NCI-H510A treated with DMSO at 0.1 percent for 48 hours (cell line): ENCODE measurements at regions not wholly inside any gene's neighbourhood (a gene's known extent, or its start where the extent isn't known, plus 50 kb on each side); places are given as distances from the start of the nearest gene placed in this dataset.

ENCODE experiments used
- DNase-seq: peaks from one replicate; lab custom pipeline; 2025; lab: John Stamatoyannopoulos, UW

DNA sequence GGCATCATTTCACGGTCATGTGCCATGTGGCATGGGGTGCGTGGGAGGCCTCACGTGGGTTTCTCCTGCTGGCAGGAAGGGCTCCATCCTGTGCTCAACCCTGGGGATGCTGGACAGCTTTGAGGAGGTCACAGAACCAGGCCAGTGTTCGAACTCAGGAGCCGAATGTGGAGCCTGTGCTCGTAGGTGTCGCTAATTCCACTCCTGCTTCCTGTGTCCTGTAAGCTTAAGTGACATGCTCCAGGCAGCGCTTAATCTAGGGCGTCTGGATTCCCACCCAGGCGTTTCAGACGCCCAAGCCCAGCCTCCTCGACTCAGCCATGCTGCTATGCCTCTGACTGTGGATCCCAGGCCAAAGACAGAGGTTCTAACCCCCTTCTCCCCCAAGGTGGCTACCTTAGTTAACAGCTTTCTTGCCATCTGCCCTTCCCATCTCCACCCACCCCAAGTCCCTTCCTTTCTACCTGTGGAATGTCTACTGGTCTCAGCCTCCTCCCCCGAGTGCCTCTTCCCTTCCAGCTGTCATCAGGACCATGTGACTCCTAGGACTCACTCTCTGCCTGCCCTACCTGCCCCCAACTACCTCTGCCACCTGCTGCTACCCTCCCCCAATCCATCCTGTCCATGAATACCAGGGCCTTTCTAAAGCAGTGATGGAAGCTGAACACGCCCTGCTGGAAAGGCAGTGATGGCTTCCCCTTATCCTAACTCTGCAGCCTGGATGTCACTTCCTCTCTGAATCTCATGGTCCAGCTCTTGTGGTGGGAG is 255.1 kb downstream of the CDH26 start:
- no peak for DNase-seq

GRCh38 chr20:60214901-60215815 is 256.9 kb downstream of the CDH26 start:
- DNase-seq, result no peak

GRCh38 chr20:60215816-60216730 is 257.9 kb downstream of the CDH26 start:
- no peak for DNase-seq

DNA sequence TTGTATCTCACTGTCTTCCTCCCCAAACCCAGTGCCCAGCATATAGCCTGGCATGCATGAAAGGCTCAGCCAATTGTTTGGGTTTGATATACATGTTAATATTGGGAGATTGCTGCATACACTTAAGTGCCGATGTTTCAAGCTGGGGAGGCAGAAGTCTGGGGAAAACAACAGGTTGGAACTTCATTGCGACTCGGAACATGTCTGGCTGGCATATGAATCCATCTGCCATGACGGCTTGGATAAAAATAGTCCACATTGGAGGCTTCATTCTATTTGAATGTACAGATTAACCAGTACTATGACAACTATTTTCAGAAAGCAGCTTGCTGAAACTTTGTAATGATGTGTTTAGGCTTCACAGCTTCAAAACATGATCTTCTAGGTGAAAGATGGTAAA is 261.0 kb downstream of the CDH26 start:
- DNase-seq, result no peak

DNA sequence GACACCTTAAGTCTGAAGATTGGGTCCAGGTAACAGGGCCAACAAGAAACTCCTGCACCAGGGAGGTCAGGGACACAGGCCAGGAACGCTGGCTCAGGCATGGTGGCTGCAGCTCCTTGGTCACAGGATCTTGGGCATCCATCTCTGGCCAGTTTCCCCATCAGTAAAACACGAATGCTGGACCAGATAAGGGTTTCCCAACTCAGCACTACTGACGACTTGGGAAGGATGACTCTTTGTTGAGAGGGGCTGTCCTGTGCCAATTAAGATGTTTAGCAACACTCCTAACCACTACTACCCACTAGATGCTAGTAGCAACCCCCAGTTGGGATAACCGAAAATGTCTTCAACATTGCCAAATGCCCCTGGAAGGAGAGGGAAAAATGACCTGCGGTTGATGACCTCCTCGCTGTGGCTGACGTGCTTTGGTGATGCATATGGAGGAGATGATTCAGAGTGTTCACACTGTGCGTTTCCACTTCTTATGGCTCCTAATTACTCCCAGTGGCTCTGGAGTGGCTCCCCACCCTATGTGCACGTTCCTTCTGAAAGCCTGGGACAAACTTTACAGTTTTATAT is 261.9 kb downstream of the CDH26 start:
- DNase-seq, result no peak

DNA sequence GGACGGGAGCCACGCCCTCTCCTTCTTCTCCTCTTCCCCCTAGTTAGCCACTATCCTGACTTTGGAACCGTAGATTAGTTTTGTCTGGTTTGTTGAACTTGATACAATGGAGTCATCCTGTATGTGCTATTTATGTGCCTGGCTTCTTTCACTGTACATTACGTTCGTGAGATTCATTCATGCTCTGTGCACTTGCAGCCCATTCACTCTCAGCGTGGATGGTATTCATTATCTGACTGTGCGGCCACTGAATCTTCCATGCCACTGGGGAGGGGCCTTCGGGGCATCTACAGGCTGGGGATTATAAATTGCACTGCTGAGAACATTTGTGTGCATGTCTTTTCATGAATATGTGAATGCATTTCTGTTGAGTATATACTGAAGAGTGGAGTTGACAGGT is 262.5 kb downstream of the CDH26 start:
- no peak for DNase-seq

- DNase-seq, result no peak
Observed at GRCh38 chr20:60221593-60221992, 263.4 kb downstream of the CDH26 start.

- no peak for DNase-seq
Observed at GRCh38 chr20:60222497-60222896, 264.3 kb downstream of the CDH26 start.

GRCh38 chr20:60223174-60223573 is 265.0 kb downstream of the CDH26 start:
- DNase-seq, result no peak

GRCh38 chr20:60224914-60225313 is 266.7 kb downstream of the CDH26 start:
- no peak for DNase-seq

- DNase-seq, result no peak
Observed at GRCh38 chr20:60228255-60228654, 270.0 kb downstream of the CDH26 start.

- DNase-seq, result no peak
Observed at GRCh38 chr20:60232380-60232779, 274.2 kb downstream of the CDH26 start.

DNA sequence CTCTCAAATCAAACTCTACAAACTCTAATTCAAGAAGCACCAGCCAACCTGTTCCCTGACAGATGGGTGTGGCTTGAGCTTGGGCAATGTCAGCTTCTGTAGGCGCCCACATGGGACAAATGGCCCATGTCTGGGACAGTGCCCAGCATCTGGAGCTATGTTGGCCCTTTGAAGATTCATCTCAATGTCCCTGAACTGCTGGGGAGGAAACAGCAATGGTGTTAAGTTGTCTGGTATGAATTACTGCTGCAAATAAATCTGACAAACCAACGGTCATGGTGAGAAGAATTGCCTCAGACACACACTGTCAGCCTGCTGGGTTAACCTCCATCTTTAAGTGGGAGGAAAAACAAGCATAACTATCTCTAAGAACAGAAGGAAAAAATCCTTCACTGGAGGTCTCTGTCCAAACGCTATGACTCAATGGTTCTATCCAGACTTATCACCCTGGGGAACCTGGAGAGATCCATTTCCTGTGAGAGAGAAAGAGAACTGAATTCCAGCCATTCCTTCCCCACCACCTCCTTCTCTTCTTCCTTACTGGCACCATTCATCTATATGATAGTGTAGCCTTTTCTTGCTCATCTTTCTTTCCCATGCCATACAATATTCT is 274.9 kb downstream of the CDH26 start:
- no peak for DNase-seq

- DNase-seq, result no peak
Observed at GRCh38 chr20:60236613-60237012, 278.4 kb downstream of the CDH26 start.

DNA sequence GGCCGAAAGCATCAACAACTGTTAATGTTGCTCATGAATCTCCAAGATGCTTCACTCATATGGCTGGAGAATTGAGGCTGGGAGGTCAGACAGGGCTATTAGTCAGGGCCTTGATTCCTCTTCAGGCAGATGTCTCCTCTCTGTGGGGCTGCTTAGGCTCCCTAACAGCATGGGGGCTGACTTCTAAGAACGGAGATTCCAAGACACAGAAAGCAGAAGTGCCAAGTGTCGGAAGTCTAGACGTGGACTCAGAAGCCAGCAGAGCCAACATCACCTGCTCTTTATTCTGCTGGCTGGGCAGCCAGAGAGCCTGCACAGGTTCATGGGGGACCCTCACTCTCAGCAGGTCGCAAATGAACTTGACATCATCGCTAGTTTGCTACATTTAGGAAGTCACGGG is 279.8 kb downstream of the CDH26 start:
- no peak for DNase-seq

DNA sequence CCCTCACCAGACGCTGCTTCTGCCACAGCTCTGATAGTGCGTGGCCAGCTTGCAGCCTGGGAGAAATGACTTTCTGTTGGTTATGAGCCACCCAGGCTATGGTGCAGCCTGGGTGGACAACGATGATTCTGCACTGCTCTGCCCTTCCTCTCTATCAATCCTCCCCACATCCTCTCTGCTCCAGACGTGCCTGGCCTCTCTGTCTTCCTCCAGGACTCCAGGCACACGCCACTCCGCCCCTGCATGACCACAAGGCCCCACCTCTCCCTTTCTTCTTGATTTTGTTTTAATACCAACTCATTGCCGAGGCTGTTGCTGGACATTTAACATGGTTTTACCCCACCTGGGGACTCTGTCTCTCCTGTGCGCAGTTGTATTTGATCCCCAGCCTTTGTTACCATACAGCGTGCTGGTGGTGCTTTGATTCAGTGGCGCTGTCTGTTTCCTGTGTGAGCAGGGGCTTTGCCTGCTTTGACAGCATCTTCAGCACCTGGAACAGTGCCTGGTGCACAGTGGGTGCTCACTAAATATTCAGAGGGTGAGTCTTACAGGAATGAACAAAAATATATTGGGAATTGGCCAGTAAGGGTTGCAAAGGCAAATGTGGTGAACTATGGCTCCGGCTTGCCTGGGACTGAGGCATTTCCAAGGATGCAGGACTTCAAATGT is 280.9 kb downstream of the CDH26 start:
- no peak for DNase-seq

- DNase-seq, result no peak
Observed at GRCh38 chr20:60239956-60240355, 281.7 kb downstream of the CDH26 start.

GRCh38 chr20:60240415-60240814 is 282.2 kb downstream of the CDH26 start:
- no peak for DNase-seq

GRCh38 chr20:60240986-60241385 is 282.8 kb downstream of the CDH26 start:
- no peak for DNase-seq

DNA sequence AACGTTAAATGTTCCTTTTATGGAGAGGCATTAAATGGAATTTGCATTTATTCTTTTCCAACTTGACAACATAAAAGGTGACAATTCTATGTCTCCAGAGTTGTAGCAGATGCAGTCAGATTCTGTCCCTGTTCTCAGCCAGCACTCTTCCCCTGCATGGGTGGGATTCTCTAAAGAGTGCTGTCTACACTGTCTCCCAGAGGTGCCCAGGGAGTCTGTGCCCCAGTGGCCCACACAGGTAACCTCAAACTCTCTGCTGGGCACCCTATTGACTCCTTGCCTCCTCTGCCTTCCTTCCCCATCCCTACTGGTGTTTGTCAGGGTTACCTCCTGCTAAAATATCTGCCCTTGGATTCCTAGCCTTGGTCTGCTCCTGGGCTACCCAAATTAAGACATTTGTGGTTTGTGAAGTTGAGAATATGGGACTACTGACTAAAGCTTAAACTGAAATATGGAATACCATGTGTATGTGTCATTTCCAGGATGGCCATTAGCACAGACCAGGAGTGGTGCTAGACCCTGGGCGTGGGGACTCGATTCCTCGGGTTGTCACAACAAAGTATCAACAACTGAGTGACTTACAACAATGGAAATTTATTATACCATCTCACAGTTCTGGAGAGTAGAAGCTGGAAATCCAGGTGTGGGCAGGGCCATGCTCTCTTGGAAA is 284.7 kb downstream of the CDH26 start:
- no peak for DNase-seq
